ENCODE measurements at regions not wholly inside any gene's neighbourhood (a gene's known extent, or its start where the extent isn't known, plus 50 kb on each side); places are given as distances from the start of the nearest gene placed in this dataset.

GRCh38 chrX:74211911-74212310 lies 92.1 kb upstream of the ZCCHC13 start:
- Histone ChIP-seq H4K8ac (ENCODE audit: low read length) (no peak overlapping the region), H3K9me3 (ENCODE audit: control insufficient read depth, low read length) (no peaks in the 10 kb centered on the region), H3K14ac (ENCODE audit: low read length in 2 of 2) (no peak overlapping the region), H3K9ac (ENCODE audit: low read length) (no peak overlapping the region), H3K18ac (ENCODE audit: low read depth in 1 of 2, low read length in 2 of 2) (no peak overlapping the region), H3K23ac (ENCODE audit: low read length in 2 of 2) (no peak overlapping the region), H2BK120ac (ENCODE audit: low read depth, low read length) (no peak overlapping the region), H3K27ac (ENCODE audit: low read length, poor library complexity, severe bottlenecking) (no peak overlapping the region), H4K91ac (ENCODE audit: low read length) (no peak overlapping the region), H3K4ac (ENCODE audit: low read depth in 1 of 2, low read length in 2 of 2) (no peak overlapping the region), H3K4me3 (ENCODE audit: insufficient read depth in 1 of 2, low read depth in 1 of 2, low read length in 2 of 2) (no peak overlapping the region), H3K27me3 (ENCODE audit: control insufficient read depth in 1 of 2, insufficient read depth in 1 of 2, low read length in 2 of 2) (no peaks in the 10 kb centered on the region), H3K36me3 (ENCODE audit: control insufficient read depth in 1 of 2, insufficient read depth in 2 of 2, low read depth in 1 of 2, low read length in 2 of 2) (peaks cover 7 to 59% of the 10 kb centered on the region in 2 experiments), H2AFZ (ENCODE audit: low read depth, low read length) (no peak overlapping the region), H2BK15ac (ENCODE audit: low read depth, poor library complexity, severe bottlenecking) (no peak overlapping the region), H3K4me2 (ENCODE audit: low read length, poor library complexity, severe bottlenecking) (no peak overlapping the region), H2BK12ac (ENCODE audit: low read length in 2 of 2) (no peak overlapping the region), H2AK5ac (ENCODE audit: low read length, severe bottlenecking) (no peak overlapping the region), H3K4me1 (ENCODE audit: control insufficient read depth, insufficient read depth, low read depth, low read length) (no peaks in the 10 kb centered on the region), H2BK5ac (ENCODE audit: low read depth, low read length, poor library complexity, severe bottlenecking) (no peak overlapping the region), H3K79me1 (replicated peaks; ENCODE audit: low read length, poor library complexity, severe bottlenecking) (peaks cover 4% of the 10 kb centered on the region)
- DNase-seq: no peak
- no CpG with 5 or more reads among the region's 1 CpG for WGBS

- Histone ChIP-seq H3K27me3 (ENCODE audit: control insufficient read depth in 1 of 2, insufficient read depth in 1 of 2, low read length in 2 of 2) (no peaks in the 10 kb centered on the region), H2AFZ (ENCODE audit: low read depth, low read length) (no peak overlapping the region), H2BK12ac (ENCODE audit: low read length in 2 of 2) (no peak overlapping the region), H3K36me3 (ENCODE audit: control insufficient read depth in 1 of 2, insufficient read depth in 2 of 2, low read depth in 1 of 2, low read length in 2 of 2) (peaks cover 9 to 46% of the 10 kb centered on the region in 2 experiments), H3K18ac (ENCODE audit: low read depth in 1 of 2, low read length in 2 of 2) (no peak overlapping the region), H3K4me3 (ENCODE audit: insufficient read depth in 1 of 2, low read depth in 1 of 2, low read length in 2 of 2) (no peak overlapping the region), H2BK15ac (ENCODE audit: low read depth, poor library complexity, severe bottlenecking) (no peak overlapping the region), H3K4me1 (ENCODE audit: control insufficient read depth, insufficient read depth, low read depth, low read length) (no peaks in the 10 kb centered on the region), H3K4ac (ENCODE audit: low read depth in 1 of 2, low read length in 2 of 2) (no peak overlapping the region), H2BK5ac (ENCODE audit: low read depth, low read length, poor library complexity, severe bottlenecking) (no peak overlapping the region), H3K14ac (ENCODE audit: low read length in 2 of 2) (no peak overlapping the region), H3K4me2 (ENCODE audit: low read length, poor library complexity, severe bottlenecking) (no peak overlapping the region), H3K9ac (ENCODE audit: low read length) (no peak overlapping the region), H3K9me3 (ENCODE audit: control insufficient read depth, low read length) (no peaks in the 10 kb centered on the region), H2BK120ac (ENCODE audit: low read depth, low read length) (no peak overlapping the region), H3K23ac (ENCODE audit: low read length in 2 of 2) (no peak overlapping the region), H4K91ac (ENCODE audit: low read length) (no peak overlapping the region), H2AK5ac (ENCODE audit: low read length, severe bottlenecking) (no peak overlapping the region), H4K8ac (ENCODE audit: low read length) (no peak overlapping the region), H3K79me1 (replicated peaks; ENCODE audit: low read length, poor library complexity, severe bottlenecking) (peaks cover 3% of the 10 kb centered on the region), H3K27ac (ENCODE audit: low read length, poor library complexity, severe bottlenecking) (no peak overlapping the region)
- 100% methylated on average over 2 of the region's 3 CpGs for WGBS
- no peak for DNase-seq
Measured at GRCh38 chrX:74207539-74207938, 96.4 kb upstream of the ZCCHC13 start.

- DNase-seq: no peak
- Histone ChIP-seq H2BK120ac (ENCODE audit: low read depth, low read length) (no peak overlapping the region), H3K4me1 (ENCODE audit: control insufficient read depth, insufficient read depth, low read depth, low read length) (peaks cover 2% of the 10 kb centered on the region), H3K18ac (ENCODE audit: low read depth in 1 of 2, low read length in 2 of 2) (no peak overlapping the region), H4K91ac (ENCODE audit: low read length) (no peak overlapping the region), H3K79me1 (replicated peaks; ENCODE audit: low read length, poor library complexity, severe bottlenecking) (no peaks in the 10 kb centered on the region), H2AK5ac (ENCODE audit: low read length, severe bottlenecking) (no peak overlapping the region), H3K4ac (ENCODE audit: low read depth in 1 of 2, low read length in 2 of 2) (no peak overlapping the region), H3K14ac (ENCODE audit: low read length in 2 of 2) (no peak overlapping the region), H2BK15ac (ENCODE audit: low read depth, poor library complexity, severe bottlenecking) (no peak overlapping the region), H3K36me3 (ENCODE audit: control insufficient read depth in 1 of 2, insufficient read depth in 2 of 2, low read depth in 1 of 2, low read length in 2 of 2) (peaks cover 6 to 8% of the 10 kb centered on the region in 2 experiments), H3K23ac (ENCODE audit: low read length in 2 of 2) (no peak overlapping the region), H2BK12ac (ENCODE audit: low read length in 2 of 2) (no peak overlapping the region), H2BK5ac (ENCODE audit: low read depth, low read length, poor library complexity, severe bottlenecking) (no peak overlapping the region), H2AFZ (ENCODE audit: low read depth, low read length) (no peak overlapping the region), H4K8ac (ENCODE audit: low read length) (no peak overlapping the region), H3K27ac (ENCODE audit: low read length, poor library complexity, severe bottlenecking) (no peak overlapping the region), H3K4me3 (ENCODE audit: insufficient read depth in 1 of 2, low read depth in 1 of 2, low read length in 2 of 2) (no peak overlapping the region), H3K9ac (ENCODE audit: low read length) (no peak overlapping the region), H3K27me3 (ENCODE audit: control insufficient read depth in 1 of 2, insufficient read depth in 1 of 2, low read length in 2 of 2) (peaks cover 0 to 7% of the 10 kb centered on the region in 2 experiments), H3K9me3 (ENCODE audit: control insufficient read depth, low read length) (no peaks in the 10 kb centered on the region), H3K4me2 (ENCODE audit: low read length, poor library complexity, severe bottlenecking) (no peak overlapping the region)
Measured at GRCh38 chrX:74195605-74196004, 108.4 kb upstream of the ZCCHC13 start.

- Histone ChIP-seq H3K4me2 (ENCODE audit: low read length, poor library complexity, severe bottlenecking) (no peak overlapping the region), H2BK5ac (ENCODE audit: low read depth, low read length, poor library complexity, severe bottlenecking) (no peak overlapping the region), H3K23ac (ENCODE audit: low read length in 2 of 2) (no peak overlapping the region), H3K9ac (ENCODE audit: low read length) (no peak overlapping the region), H3K27ac (ENCODE audit: low read length, poor library complexity, severe bottlenecking) (no peak overlapping the region), H3K4ac (ENCODE audit: low read depth in 1 of 2, low read length in 2 of 2) (no peak overlapping the region), H4K8ac (ENCODE audit: low read length) (no peak overlapping the region), H2BK15ac (ENCODE audit: low read depth, poor library complexity, severe bottlenecking) (no peak overlapping the region), H2AFZ (ENCODE audit: low read depth, low read length) (no peak overlapping the region), H3K9me3 (ENCODE audit: control insufficient read depth, low read length) (no peaks in the 10 kb centered on the region), H2AK5ac (ENCODE audit: low read length, severe bottlenecking) (no peak overlapping the region), H3K4me3 (ENCODE audit: insufficient read depth in 1 of 2, low read depth in 1 of 2, low read length in 2 of 2) (no peak overlapping the region), H2BK12ac (ENCODE audit: low read length in 2 of 2) (no peak overlapping the region), H3K27me3 (ENCODE audit: control insufficient read depth in 1 of 2, insufficient read depth in 1 of 2, low read length in 2 of 2) (peaks cover 0 to 7% of the 10 kb centered on the region in 2 experiments), H2BK120ac (ENCODE audit: low read depth, low read length) (no peak overlapping the region), H3K4me1 (ENCODE audit: control insufficient read depth, insufficient read depth, low read depth, low read length) (peaks cover 2% of the 10 kb centered on the region), H3K18ac (ENCODE audit: low read depth in 1 of 2, low read length in 2 of 2) (peak overlapping the region in 1 of 2 experiments; percentile 5), H4K91ac (ENCODE audit: low read length) (no peak overlapping the region), H3K36me3 (ENCODE audit: control insufficient read depth in 1 of 2, insufficient read depth in 2 of 2, low read depth in 1 of 2, low read length in 2 of 2) (peaks cover 4 to 8% of the 10 kb centered on the region in 2 experiments), H3K79me1 (replicated peaks; ENCODE audit: low read length, poor library complexity, severe bottlenecking) (no peaks in the 10 kb centered on the region), H3K14ac (ENCODE audit: low read length in 2 of 2) (no peak overlapping the region)
- DNase-seq: no peak
- 100% methylated on average over 2 of the region's 2 CpGs for WGBS
Measured at GRCh38 chrX:74195120-74195519, 108.9 kb upstream of the ZCCHC13 start.

Data from mesenchymal stem cell (in vitro differentiated cells and primary cell).